ENCODE measurements at regions not wholly inside any gene's neighbourhood (a gene's known extent, or its start where the extent isn't known, plus 50 kb on each side); places are given as distances from the start of the nearest gene placed in this dataset.

DNA sequence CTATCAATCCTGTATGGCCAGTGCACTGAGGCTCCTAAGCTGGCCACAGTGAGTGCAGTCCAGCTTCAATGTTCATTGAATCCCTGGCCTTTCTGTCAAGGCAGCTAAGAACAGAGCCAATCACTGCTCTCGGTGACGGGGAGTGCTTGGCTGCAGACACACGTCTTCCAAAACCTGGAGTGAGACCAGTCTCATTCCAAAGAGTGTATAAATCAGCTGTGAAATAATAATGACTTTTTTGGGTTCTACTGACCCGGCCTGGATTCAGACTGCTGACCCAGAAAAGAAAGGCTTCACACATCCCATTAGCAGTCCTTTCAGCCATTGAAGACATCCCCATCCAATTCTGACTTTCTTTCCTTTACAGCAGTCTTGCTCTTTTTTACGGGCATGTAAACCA is 665.5 kb downstream of the GBE1 start:
- 89% methylated on average over 5 of the region's 5 CpGs for WGBS
- no peak for DNase-seq (ENCODE audit: low spot score)

DNA sequence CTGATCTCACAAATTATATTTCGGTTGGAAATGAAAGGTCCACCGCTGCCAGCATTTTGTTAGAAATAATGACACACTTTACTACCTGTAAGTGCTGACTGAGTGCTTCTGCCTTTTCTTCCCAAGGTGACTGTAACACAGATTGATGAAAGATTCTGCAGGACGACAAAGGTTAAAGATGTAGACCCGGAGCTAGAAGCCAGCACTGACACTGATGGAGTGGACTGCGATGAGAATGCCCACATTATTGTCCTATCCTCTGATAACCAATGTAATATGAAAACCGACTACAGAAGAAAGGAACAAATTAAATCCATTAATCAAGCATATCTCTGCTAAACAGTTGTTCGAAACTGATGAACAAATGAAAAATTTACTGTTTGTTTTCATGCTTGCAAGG is 666.5 kb downstream of the GBE1 start:
- H3K9ac ChIP-seq (ENCODE audit: low read depth in 1 of 2, low read length in 2 of 2): no peak overlapping the region
- TF ChIP-seq, protein P1, sequence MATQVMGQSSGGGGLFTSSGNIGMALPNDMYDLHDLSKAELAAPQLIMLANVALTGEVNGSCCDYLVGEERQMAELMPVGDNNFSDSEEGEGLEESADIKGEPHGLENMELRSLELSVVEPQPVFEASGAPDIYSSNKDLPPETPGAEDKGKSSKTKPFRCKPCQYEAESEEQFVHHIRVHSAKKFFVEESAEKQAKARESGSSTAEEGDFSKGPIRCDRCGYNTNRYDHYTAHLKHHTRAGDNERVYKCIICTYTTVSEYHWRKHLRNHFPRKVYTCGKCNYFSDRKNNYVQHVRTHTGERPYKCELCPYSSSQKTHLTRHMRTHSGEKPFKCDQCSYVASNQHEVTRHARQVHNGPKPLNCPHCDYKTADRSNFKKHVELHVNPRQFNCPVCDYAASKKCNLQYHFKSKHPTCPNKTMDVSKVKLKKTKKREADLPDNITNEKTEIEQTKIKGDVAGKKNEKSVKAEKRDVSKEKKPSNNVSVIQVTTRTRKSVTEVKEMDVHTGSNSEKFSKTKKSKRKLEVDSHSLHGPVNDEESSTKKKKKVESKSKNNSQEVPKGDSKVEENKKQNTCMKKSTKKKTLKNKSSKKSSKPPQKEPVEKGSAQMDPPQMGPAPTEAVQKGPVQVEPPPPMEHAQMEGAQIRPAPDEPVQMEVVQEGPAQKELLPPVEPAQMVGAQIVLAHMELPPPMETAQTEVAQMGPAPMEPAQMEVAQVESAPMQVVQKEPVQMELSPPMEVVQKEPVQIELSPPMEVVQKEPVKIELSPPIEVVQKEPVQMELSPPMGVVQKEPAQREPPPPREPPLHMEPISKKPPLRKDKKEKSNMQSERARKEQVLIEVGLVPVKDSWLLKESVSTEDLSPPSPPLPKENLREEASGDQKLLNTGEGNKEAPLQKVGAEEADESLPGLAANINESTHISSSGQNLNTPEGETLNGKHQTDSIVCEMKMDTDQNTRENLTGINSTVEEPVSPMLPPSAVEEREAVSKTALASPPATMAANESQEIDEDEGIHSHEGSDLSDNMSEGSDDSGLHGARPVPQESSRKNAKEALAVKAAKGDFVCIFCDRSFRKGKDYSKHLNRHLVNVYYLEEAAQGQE (IDR thresholded peaks at IDR 0.05): no peak
- no peak for TF ChIP-seq FOXA2 (IDR thresholded peaks at IDR 0.05)
- no peak for TF ChIP-seq RXRA (IDR thresholded peaks at IDR 0.05)
- TF ChIP-seq, protein P2, sequence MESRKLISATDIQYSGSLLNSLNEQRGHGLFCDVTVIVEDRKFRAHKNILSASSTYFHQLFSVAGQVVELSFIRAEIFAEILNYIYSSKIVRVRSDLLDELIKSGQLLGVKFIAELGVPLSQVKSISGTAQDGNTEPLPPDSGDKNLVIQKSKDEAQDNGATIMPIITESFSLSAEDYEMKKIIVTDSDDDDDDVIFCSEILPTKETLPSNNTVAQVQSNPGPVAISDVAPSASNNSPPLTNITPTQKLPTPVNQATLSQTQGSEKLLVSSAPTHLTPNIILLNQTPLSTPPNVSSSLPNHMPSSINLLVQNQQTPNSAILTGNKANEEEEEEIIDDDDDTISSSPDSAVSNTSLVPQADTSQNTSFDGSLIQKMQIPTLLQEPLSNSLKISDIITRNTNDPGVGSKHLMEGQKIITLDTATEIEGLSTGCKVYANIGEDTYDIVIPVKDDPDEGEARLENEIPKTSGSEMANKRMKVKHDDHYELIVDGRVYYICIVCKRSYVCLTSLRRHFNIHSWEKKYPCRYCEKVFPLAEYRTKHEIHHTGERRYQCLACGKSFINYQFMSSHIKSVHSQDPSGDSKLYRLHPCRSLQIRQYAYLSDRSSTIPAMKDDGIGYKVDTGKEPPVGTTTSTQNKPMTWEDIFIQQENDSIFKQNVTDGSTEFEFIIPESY (IDR thresholded peaks at IDR 0.05): no peak
- TF ChIP-seq, protein P3, sequence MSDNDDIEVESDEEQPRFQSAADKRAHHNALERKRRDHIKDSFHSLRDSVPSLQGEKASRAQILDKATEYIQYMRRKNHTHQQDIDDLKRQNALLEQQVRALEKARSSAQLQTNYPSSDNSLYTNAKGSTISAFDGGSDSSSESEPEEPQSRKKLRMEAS (IDR thresholded peaks at IDR 0.05): no peak
- TF ChIP-seq SP1 (IDR thresholded peaks at IDR 0.05): no peak
- TF ChIP-seq, protein P4, sequence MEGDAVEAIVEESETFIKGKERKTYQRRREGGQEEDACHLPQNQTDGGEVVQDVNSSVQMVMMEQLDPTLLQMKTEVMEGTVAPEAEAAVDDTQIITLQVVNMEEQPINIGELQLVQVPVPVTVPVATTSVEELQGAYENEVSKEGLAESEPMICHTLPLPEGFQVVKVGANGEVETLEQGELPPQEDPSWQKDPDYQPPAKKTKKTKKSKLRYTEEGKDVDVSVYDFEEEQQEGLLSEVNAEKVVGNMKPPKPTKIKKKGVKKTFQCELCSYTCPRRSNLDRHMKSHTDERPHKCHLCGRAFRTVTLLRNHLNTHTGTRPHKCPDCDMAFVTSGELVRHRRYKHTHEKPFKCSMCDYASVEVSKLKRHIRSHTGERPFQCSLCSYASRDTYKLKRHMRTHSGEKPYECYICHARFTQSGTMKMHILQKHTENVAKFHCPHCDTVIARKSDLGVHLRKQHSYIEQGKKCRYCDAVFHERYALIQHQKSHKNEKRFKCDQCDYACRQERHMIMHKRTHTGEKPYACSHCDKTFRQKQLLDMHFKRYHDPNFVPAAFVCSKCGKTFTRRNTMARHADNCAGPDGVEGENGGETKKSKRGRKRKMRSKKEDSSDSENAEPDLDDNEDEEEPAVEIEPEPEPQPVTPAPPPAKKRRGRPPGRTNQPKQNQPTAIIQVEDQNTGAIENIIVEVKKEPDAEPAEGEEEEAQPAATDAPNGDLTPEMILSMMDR (IDR thresholded peaks at IDR 0.05; ENCODE audit: low read depth, low read length, missing input control): no peak
- TF ChIP-seq FOXA1 (IDR thresholded peaks at IDR 0.05): no peak
- TF ChIP-seq HNF4A (conservative IDR thresholded peaks at IDR 0.05): no peak
- TF ChIP-seq JUND (IDR thresholded peaks at IDR 0.05): no peak
- no peak for TF ChIP-seq HNF4G (IDR thresholded peaks at IDR 0.05)
- H3K27me3 ChIP-seq (ENCODE audit: control insufficient read depth in 4 of 4, insufficient read depth in 4 of 4, low read length in 3 of 4): no peaks in the 10 kb centered on the region
- WGBS: 92% methylated on average over 7 of the region's 7 CpGs
- H3K9me3 ChIP-seq (ENCODE audit: control insufficient read depth in 4 of 4, low read length in 3 of 4): no peaks in the 10 kb centered on the region
- peaks cover 0 to 11% (median 6%) of the 10 kb centered on the region in 4 donors for H3K36me3 ChIP-seq (ENCODE audit: control insufficient read depth in 4 of 4, insufficient read depth in 3 of 4, low read depth in 1 of 4, low read length in 3 of 4)
- DNase-seq (ENCODE audit: low spot score): no peak
- H3K4me3 ChIP-seq (ENCODE audit: low read depth in 1 of 3, low read length in 3 of 3): no peak overlapping the region
- no peaks in the 10 kb centered on the region for H3K4me1 ChIP-seq (ENCODE audit: control insufficient read depth in 4 of 4, insufficient read depth in 4 of 4, low read length in 3 of 4)
- no peak overlapping the region for H3K27ac ChIP-seq (ENCODE audit: low read depth in 1 of 2, low read length in 2 of 2)

More for the DNA sequence above, 665.5 kb downstream of the GBE1 start:
- TF ChIP-seq, protein P3 (IDR thresholded peaks at IDR 0.05): no peak
- TF ChIP-seq FOXA1 (IDR thresholded peaks at IDR 0.05) (no peak), JUND (IDR thresholded peaks at IDR 0.05) (no peak), HNF4A (conservative IDR thresholded peaks at IDR 0.05) (no peak), RAD21 (IDR thresholded peaks at IDR 0.05) (no peak), RXRA (IDR thresholded peaks at IDR 0.05) (no peak)
- Histone ChIP-seq H3K27me3 (ENCODE audit: control insufficient read depth in 4 of 4, insufficient read depth in 4 of 4, low read length in 3 of 4) (no peaks in the 10 kb centered on the region), H3K4me3 (ENCODE audit: low read depth in 1 of 3, low read length in 3 of 3) (no peak overlapping the region), H3K27ac (ENCODE audit: low read depth in 1 of 2, low read length in 2 of 2) (no peak overlapping the region), H3K4me1 (ENCODE audit: control insufficient read depth in 4 of 4, insufficient read depth in 4 of 4, low read length in 3 of 4) (no peaks in the 10 kb centered on the region), H3K36me3 (ENCODE audit: control insufficient read depth in 4 of 4, insufficient read depth in 3 of 4, low read depth in 1 of 4, low read length in 3 of 4) (peaks cover 0 to 11% (median 6%) of the 10 kb centered on the region in 4 donors), H3K9ac (ENCODE audit: low read depth in 1 of 2, low read length in 2 of 2) (no peak overlapping the region), H3K9me3 (ENCODE audit: control insufficient read depth in 4 of 4, low read length in 3 of 4) (no peaks in the 10 kb centered on the region)
